MM.1S (cell line): ENCODE measurements at regions not wholly inside any gene's neighbourhood (a gene's known extent, or its start where the extent isn't known, plus 50 kb on each side); places are given as distances from the start of the nearest gene placed in this dataset.

Experiments
- EZH2phosphoT487 ChIP-seq: fragments of 300-600 bp; sonication (generic); IDR thresholded peaks from 2 replicates; pipeline ENCODE4 v1.6.1; 2018; ENCODE audit warnings: antibody characterized with exemption, low read length
- TF ChIP-seq, protein P1 (sequence below): fragments of 300-600 bp; sonication (generic); IDR thresholded peaks from 2 replicates; pipeline ENCODE4 v1.5.1; 2016; ENCODE audit warnings: antibody characterized with exemption, low read length, mixed read lengths

DNA sequence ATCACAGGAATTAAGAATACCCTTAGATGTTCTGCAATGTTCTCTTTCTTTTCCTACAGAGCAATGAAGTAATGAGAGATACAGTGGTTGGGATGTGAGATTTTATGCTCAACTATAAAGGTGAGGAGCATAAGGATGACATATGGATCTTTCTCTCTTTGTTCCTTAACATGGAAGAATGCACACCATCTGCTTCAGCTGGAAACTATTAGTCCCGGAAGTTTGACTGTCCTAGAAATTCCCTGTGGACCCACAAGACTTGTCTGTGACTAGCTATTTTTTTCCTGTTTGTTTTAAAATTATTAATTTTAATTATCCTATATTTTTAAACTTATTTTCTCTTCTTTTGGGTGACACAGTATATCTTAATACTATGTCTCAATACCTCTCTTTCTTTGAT lies 80.2 kb downstream of the DKK1 start:
- TF ChIP-seq, protein P1, sequence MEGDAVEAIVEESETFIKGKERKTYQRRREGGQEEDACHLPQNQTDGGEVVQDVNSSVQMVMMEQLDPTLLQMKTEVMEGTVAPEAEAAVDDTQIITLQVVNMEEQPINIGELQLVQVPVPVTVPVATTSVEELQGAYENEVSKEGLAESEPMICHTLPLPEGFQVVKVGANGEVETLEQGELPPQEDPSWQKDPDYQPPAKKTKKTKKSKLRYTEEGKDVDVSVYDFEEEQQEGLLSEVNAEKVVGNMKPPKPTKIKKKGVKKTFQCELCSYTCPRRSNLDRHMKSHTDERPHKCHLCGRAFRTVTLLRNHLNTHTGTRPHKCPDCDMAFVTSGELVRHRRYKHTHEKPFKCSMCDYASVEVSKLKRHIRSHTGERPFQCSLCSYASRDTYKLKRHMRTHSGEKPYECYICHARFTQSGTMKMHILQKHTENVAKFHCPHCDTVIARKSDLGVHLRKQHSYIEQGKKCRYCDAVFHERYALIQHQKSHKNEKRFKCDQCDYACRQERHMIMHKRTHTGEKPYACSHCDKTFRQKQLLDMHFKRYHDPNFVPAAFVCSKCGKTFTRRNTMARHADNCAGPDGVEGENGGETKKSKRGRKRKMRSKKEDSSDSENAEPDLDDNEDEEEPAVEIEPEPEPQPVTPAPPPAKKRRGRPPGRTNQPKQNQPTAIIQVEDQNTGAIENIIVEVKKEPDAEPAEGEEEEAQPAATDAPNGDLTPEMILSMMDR: no peak
- TF ChIP-seq EZH2phosphoT487: no peak
